ENCODE measurements at regions not wholly inside any gene's neighbourhood (a gene's known extent, or its start where the extent isn't known, plus 50 kb on each side); places are given as distances from the start of the nearest gene placed in this dataset.

DNA sequence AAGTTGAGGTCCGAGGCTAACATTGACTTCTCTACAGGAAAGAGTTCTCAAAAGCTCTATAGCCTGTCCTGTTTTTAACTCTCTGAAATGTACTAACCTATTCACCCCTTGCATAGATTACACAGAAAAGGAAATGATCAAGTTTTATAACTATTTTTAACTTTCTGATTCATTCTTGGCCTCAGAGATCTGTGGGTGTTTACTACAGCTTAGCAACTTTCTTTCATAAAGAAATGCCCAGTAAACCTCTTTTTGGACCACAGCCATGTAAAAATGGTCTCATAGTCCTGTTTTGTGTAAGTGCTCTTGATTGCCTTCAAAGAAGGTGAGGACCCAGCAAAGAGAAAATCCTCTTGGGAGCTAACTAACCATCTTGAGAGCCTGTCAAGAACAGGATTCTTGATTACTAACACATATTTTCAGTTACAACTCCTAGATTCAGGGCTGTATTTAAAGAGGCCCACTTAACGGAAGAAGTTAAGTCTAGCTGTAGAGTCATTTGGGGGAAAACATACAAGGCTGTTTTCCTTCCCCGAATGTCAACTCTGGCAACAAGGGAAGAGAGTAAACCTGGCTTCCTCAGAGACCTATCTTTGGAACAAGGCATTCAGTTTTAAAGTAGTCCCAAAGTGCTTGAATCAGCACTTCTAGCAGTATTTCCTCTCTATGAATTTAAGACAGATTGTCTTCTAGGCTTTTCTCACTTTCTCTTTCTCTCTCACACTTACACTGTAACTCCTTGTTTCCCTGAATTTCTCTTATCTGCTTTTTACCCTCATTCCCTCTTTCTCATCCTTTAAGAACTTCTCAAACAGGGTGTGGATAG is 78.2 kb downstream of the IL21 start:
- no peaks in the 10 kb centered on the region for H3K9me3 ChIP-seq (ENCODE audit: control insufficient read depth in 1 of 2, insufficient read depth in 1 of 2, low read depth in 1 of 2, low read length in 2 of 2)
- H3K9ac ChIP-seq (ENCODE audit: low read length) = no peak overlapping the region
- no peaks in the 10 kb centered on the region for H3K36me3 ChIP-seq (ENCODE audit: control insufficient read depth in 1 of 2, insufficient read depth in 2 of 2, low read length in 2 of 2)
- no peak overlapping the region for H2AFZ ChIP-seq (ENCODE audit: low read depth, low read length, poor library complexity, severe bottlenecking)
- BruUV-seq (replicated peaks) = no TSS peak
- no peak overlapping the region for H3K4me3 ChIP-seq (replicated peaks in 1 of 2; ENCODE audit: low read depth in 1 of 2, low read length in 2 of 2)
- ChIA-PET RAD21 (ENCODE audit: low non-redundant PET in 1 of 2, low total read pairs in 2 of 2, uncharacterized antibody in 2 of 2, unreplicated experiment in 2 of 2) (no interaction called here), POLR2A (no interaction called here), CTCF (no interaction called here)
- H4K20me1 ChIP-seq (ENCODE audit: insufficient read depth) = no peaks in the 10 kb centered on the region
- H3K27ac ChIP-seq (ENCODE audit: low read depth, low read length) = no peak overlapping the region
- ATAC-seq (no peak), DNase-seq (ENCODE audit: low read depth, low spot score) (no peak)
- no peaks in the 10 kb centered on the region for H3K27me3 ChIP-seq (ENCODE audit: insufficient read depth, low read length)
- TF ChIP-seq POLR2AphosphoS5 (IDR thresholded peaks at IDR 0.05; ENCODE audit: low read depth, low read length) = no peak
- no peak for TF ChIP-seq FOSL1 (IDR thresholded peaks at IDR 0.05; ENCODE audit: low read depth)
- TF ChIP-seq ZFX (IDR thresholded peaks at IDR 0.05) = no peak
- TF ChIP-seq ZNF274 (IDR thresholded peaks at IDR 0.05; ENCODE audit: low read depth, low read length) = no peak
- TF ChIP-seq TCF7L2 (IDR thresholded peaks at IDR 0.05; ENCODE audit: borderline replicate concordance, extremely low read depth, insufficient read depth, insufficient read length) = no peak
- TF ChIP-seq, protein P1, sequence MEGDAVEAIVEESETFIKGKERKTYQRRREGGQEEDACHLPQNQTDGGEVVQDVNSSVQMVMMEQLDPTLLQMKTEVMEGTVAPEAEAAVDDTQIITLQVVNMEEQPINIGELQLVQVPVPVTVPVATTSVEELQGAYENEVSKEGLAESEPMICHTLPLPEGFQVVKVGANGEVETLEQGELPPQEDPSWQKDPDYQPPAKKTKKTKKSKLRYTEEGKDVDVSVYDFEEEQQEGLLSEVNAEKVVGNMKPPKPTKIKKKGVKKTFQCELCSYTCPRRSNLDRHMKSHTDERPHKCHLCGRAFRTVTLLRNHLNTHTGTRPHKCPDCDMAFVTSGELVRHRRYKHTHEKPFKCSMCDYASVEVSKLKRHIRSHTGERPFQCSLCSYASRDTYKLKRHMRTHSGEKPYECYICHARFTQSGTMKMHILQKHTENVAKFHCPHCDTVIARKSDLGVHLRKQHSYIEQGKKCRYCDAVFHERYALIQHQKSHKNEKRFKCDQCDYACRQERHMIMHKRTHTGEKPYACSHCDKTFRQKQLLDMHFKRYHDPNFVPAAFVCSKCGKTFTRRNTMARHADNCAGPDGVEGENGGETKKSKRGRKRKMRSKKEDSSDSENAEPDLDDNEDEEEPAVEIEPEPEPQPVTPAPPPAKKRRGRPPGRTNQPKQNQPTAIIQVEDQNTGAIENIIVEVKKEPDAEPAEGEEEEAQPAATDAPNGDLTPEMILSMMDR (IDR thresholded peaks at IDR 0.05 in 2 of 3, conservative IDR thresholded peaks at IDR 0.05 in 1 of 3; ENCODE audit: borderline replicate concordance in 1 of 3, insufficient read depth in 1 of 3, low read depth in 2 of 3, low read length in 2 of 3) = no peak
- TF ChIP-seq JUND (IDR thresholded peaks at IDR 0.05) = no peak
- TF ChIP-seq CBX3 (IDR thresholded peaks at IDR 0.05; ENCODE audit: low read depth) = no peak
- TF ChIP-seq CEBPB (IDR thresholded peaks at IDR 0.05; ENCODE audit: low read depth) = no peak
- TF ChIP-seq YY1 (IDR thresholded peaks at IDR 0.05; ENCODE audit: extremely low read depth, insufficient replicate concordance, low read depth, low read length) = no peak
- TF ChIP-seq REST (IDR thresholded peaks at IDR 0.05; ENCODE audit: low read depth) = no peak
- TF ChIP-seq SRF (IDR thresholded peaks at IDR 0.05; ENCODE audit: low read depth) = no peak
- no peak for TF ChIP-seq ZBTB33 (IDR thresholded peaks at IDR 0.05; ENCODE audit: extremely low read depth, insufficient replicate concordance, low read length)
- no peak for TF ChIP-seq SP1 (IDR thresholded peaks at IDR 0.05; ENCODE audit: low read depth)
- TF ChIP-seq EZH2 (IDR thresholded peaks at IDR 0.05) = no peak
- no peak for TF ChIP-seq POLR2A (IDR thresholded peaks at IDR 0.05; ENCODE audit: borderline replicate concordance, extremely low read depth, insufficient read depth, insufficient read length)
- H3K9me2 ChIP-seq (ENCODE audit: insufficient read depth) = no peaks in the 10 kb centered on the region
- no peak overlapping the region for H3K4me2 ChIP-seq (ENCODE audit: low read length)
- intact Hi-C loops (cut with micrococcal nuclease) = no loop called here
- H3K4me1 ChIP-seq (ENCODE audit: control insufficient read depth in 1 of 2, insufficient read depth in 2 of 2, low read length in 2 of 2) = no peaks in the 10 kb centered on the region
- H3K79me2 ChIP-seq (ENCODE audit: insufficient read depth, low read length) = no peaks in the 10 kb centered on the region
